IMR-90 (cell line): ENCODE measurements at regions not wholly inside any gene's neighbourhood (a gene's known extent, or its start where the extent isn't known, plus 50 kb on each side); places are given as distances from the start of the nearest gene placed in this dataset.

Experiments
- ATAC-seq: fragments of 200-7000 bp; cut with Tn5 transposase; 2 replicates; pipeline ENCODE4 v1.9.1; 2020; ENCODE audit warnings: low read depth, mild to moderate bottlenecking, moderate library complexity
- BruUV-seq: library from RNA; stranded (reverse); fragments of 400-500 nt; replicated peaks from 2 replicates; lab custom pipeline; 2021; lab: Mats Ljungman, UMichigan
- CTCF ChIA-PET: fragments of 300-600 bp; formaldehyde crosslinking; extraction: SDS; loops from one replicate; lab custom pipeline; 2021; ENCODE audit warnings: antibody characterized with exemption; lab: Yijun Ruan, JAX
- POLR2A ChIA-PET: fragments of 300-600 bp; sonication (Branson Sonifier 250); formaldehyde crosslinking; loops from one replicate; lab custom pipeline; 2022; ENCODE audit warnings: antibody characterized with exemption; ENCODE audit not compliant: unreplicated experiment; lab: Charles Lee
- DNase-seq: peaks from one replicate; pipeline ENCODE4 v3.0.0; 2013
- H2AFZ ChIP-seq: replicated peaks from 2 replicates; pipeline ENCODE3; 2013; ENCODE audit warnings: low read length, mild to moderate bottlenecking; ENCODE audit not compliant: poor library complexity
- H2AK5ac ChIP-seq: 2 replicates; pipeline ENCODE4 v1.6.1; 2013; ENCODE audit warnings: low read depth, low read length, inconsistent platforms
- H2AK9ac ChIP-seq: replicated peaks from 2 replicates; pipeline ENCODE3; 2013; ENCODE audit warnings: mild to moderate bottlenecking, low read depth, low read length, moderate library complexity; ENCODE audit not compliant: poor library complexity
- H2BK120ac ChIP-seq: 2 replicates; pipeline ENCODE4 v1.6.1; 2013; ENCODE audit warnings: low read depth, low read length, inconsistent platforms
- H2BK15ac ChIP-seq: 3 replicates; pipeline ENCODE4 v1.6.1; 2013; ENCODE audit warnings: low read depth, low read length, inconsistent platforms
- H2BK20ac ChIP-seq: 2 replicates; pipeline ENCODE4 v1.6.1; 2013; ENCODE audit warnings: low read depth, mild to moderate bottlenecking, inconsistent platforms, low read length, moderate library complexity
- H2BK5ac ChIP-seq: 2 replicates; pipeline ENCODE4 v1.6.1; 2013; ENCODE audit warnings: mild to moderate bottlenecking, low read depth, low read length, inconsistent platforms; ENCODE audit not compliant: poor library complexity, severe bottlenecking
- H3K14ac ChIP-seq: replicated peaks from 2 replicates; pipeline ENCODE4 v1.6.1; 2013; ENCODE audit warnings: low read depth, low read length, inconsistent platforms
- H3K18ac ChIP-seq: 2 replicates; pipeline ENCODE4 v1.6.1; 2013; ENCODE audit warnings: low read depth, low read length, control low read depth
- H3K23ac ChIP-seq: 2 replicates; pipeline ENCODE4 v1.6.1; 2013; ENCODE audit warnings: low read depth, low read length, inconsistent platforms
- H3K27ac ChIP-seq: 2 replicates; pipeline ENCODE4 v1.5.1; 2013; ENCODE audit warnings: mild to moderate bottlenecking, control low read depth, low read length; ENCODE audit not compliant: insufficient read depth
- H3K27me3 ChIP-seq: 2 replicates; pipeline ENCODE4 v1.6.1; 2013; ENCODE audit warnings: low read length; ENCODE audit not compliant: control insufficient read depth, insufficient read depth
- H3K36me3 ChIP-seq: 2 replicates; pipeline ENCODE4 v1.6.1; 2013; ENCODE audit warnings: low read length, mixed read lengths; ENCODE audit not compliant: control insufficient read depth, insufficient read depth
- H3K4ac ChIP-seq: 2 replicates; pipeline ENCODE4 v1.6.1; 2013; ENCODE audit warnings: low read depth, low read length, inconsistent platforms
- H3K4me1 ChIP-seq: 2 replicates; pipeline ENCODE4 v1.6.1; 2013; ENCODE audit warnings: low read length, mixed read lengths; ENCODE audit not compliant: control insufficient read depth, insufficient read depth
- H3K4me2 ChIP-seq: 2 replicates; pipeline ENCODE4 v1.6.1; 2013; ENCODE audit warnings: low read depth, mild to moderate bottlenecking, control low read depth, low read length, moderate library complexity
- H3K4me3 ChIP-seq: 2 replicates; pipeline ENCODE4 v1.5.1; 2013; ENCODE audit warnings: low read depth, mild to moderate bottlenecking, control low read depth, low read length, moderate library complexity; ENCODE audit not compliant: insufficient read depth
- H3K56ac ChIP-seq: 2 replicates; pipeline ENCODE4 v1.6.1; 2013; ENCODE audit warnings: low read length, inconsistent platforms; ENCODE audit not compliant: insufficient read depth; ENCODE audit errors: extremely low read depth
- H3K79me1 ChIP-seq, 2 experiments: 2 replicates each; pipeline ENCODE4 v1.6.1; 2013; ENCODE audit warnings: low read length in 2 of 2, inconsistent platforms in 1 of 2, low read depth in 1 of 2
- H3K9ac ChIP-seq: 2 replicates; pipeline ENCODE4 v1.6.1; 2013; ENCODE audit warnings: low read depth, low read length, control low read depth
- H3K9me1 ChIP-seq: 2 replicates; pipeline ENCODE4 v1.6.1; 2013; ENCODE audit warnings: low read length, inconsistent platforms; ENCODE audit not compliant: insufficient read depth
- H3K9me3 ChIP-seq: 2 replicates; pipeline ENCODE4 v1.6.1; 2013; ENCODE audit warnings: low read length; ENCODE audit not compliant: control insufficient read depth, insufficient read depth
- H4K20me1 ChIP-seq: 2 replicates; pipeline ENCODE4 v1.6.1; 2013; ENCODE audit warnings: low read length, inconsistent platforms; ENCODE audit not compliant: insufficient read depth
- H4K5ac ChIP-seq: 2 replicates; pipeline ENCODE4 v1.6.1; 2013; ENCODE audit warnings: mild to moderate bottlenecking, low read depth, low read length, control low read depth
- H4K8ac ChIP-seq, 2 experiments: 2 replicates each; pipeline ENCODE4 v1.6.1; 2013; ENCODE audit warnings: low read depth in 2 of 2, low read length in 2 of 2, control low read depth in 1 of 2, inconsistent platforms in 1 of 2
- H4K91ac ChIP-seq: 2 replicates; pipeline ENCODE4 v1.6.1; 2013; ENCODE audit warnings: low read depth, low read length, inconsistent platforms; ENCODE audit not compliant: insufficient read depth
- BHLHE40 ChIP-seq: fragments of 150-350 bp; IDR thresholded peaks from 2 replicates; pipeline ENCODE4 v1.6.1; 2016; ENCODE audit warnings: mild to moderate bottlenecking, low read depth, low read length
- CEBPB ChIP-seq: IDR thresholded peaks from 2 replicates; pipeline ENCODE4 v1.6.1; 2012; ENCODE audit warnings: low read depth, low read length, improper control_type of control experiment
- CHD1 ChIP-seq: IDR thresholded peaks from 2 replicates; pipeline ENCODE4 v1.6.1; 2012; ENCODE audit warnings: low read depth, low read length, improper control_type of control experiment
- CTCF ChIP-seq: conservative IDR thresholded peaks from 2 replicates; pipeline ENCODE4 v1.5.1; 2012; ENCODE audit warnings: mild to moderate bottlenecking, low read depth, low read length, improper control_type of control experiment
- MAFK ChIP-seq: IDR thresholded peaks from 2 replicates; pipeline ENCODE4 v1.6.1; 2012; ENCODE audit warnings: low read depth, low read length, improper control_type of control experiment
- MAZ ChIP-seq: IDR thresholded peaks from 2 replicates; pipeline ENCODE4 v1.6.1; 2012; ENCODE audit warnings: low read depth, mild to moderate bottlenecking, low read length, improper control_type of control experiment, moderate library complexity, borderline replicate concordance
- NFE2L2 ChIP-seq: fragments of 150-350 bp; IDR thresholded peaks from 2 replicates; pipeline ENCODE4 v1.6.1; 2016; ENCODE audit warnings: low read depth, mild to moderate bottlenecking, low read length
- POLR2A ChIP-seq: IDR thresholded peaks from 2 replicates; pipeline ENCODE4 v1.6.1; 2012; ENCODE audit warnings: mild to moderate bottlenecking, low read depth, low read length
- RCOR1 ChIP-seq: IDR thresholded peaks from 2 replicates; pipeline ENCODE4 v1.6.1; 2012; ENCODE audit warnings: mild to moderate bottlenecking, low read length, improper control_type of control experiment; ENCODE audit not compliant: insufficient replicate concordance
- SMC3 ChIP-seq: fragments of 150-350 bp; IDR thresholded peaks from 2 replicates; pipeline ENCODE4 v1.6.1; 2016; ENCODE audit warnings: low read depth, mild to moderate bottlenecking, antibody characterized with exemption, low read length, moderate library complexity
- USF2 ChIP-seq: fragments of 150-350 bp; IDR thresholded peaks from 2 replicates; pipeline ENCODE4 v1.6.1; 2017; ENCODE audit warnings: mild to moderate bottlenecking, antibody characterized with exemption, low read length, low read depth
- WGBS, 2 experiments: methylation state at CpG; one replicate each; pipeline versions ENCODE4 v1.1.5 to v1.1.7; 2013; ENCODE audit warnings: missing lambda C conversion rate in 2 of 2; ENCODE audit not compliant: insufficient read length in 1 of 2; ENCODE audit errors: extremely low coverage in 2 of 2; 5-methylcytosine and 5-hydroxymethylcytosine counted together
- dilution Hi-C: fragments of 300-500 bp; cut with HindIII; formaldehyde crosslinking; loops from one replicate; pipeline ENCODE4 v1.14.3; 2018; ENCODE audit warnings: low sequenced_read_pairs; ENCODE audit not compliant: unreplicated experiment
- in situ Hi-C: fragments of 300-500 bp; cut with MboI; formaldehyde crosslinking; loops from 3 replicates; pipeline ENCODE4 v1.14.3; 2019; ENCODE audit warnings: low sequenced_read_pairs, inconsistent platforms, mixed read lengths
- intact Hi-C: fragments of 100-400 bp; cut with micrococcal nuclease; formaldehyde crosslinking; loops from 2 replicates; pipeline ENCODE4 v1.10.0; 2022

- no CpG with 5 or more reads among the region's 6 CpGs for WGBS, 2 experiments
- no TSS peak for BruUV-seq
- ATAC-seq = no peak
These were observed 257.2 kb upstream of the SOX2 start for GRCh38 chr3:181454451-181455027.

More at GRCh38 chr3:181454451-181455027, 257.2 kb upstream of the SOX2 start:
- H3K4ac ChIP-seq = no peak overlapping the region
- H2BK5ac ChIP-seq = no peak overlapping the region
- no peak overlapping the region for H4K8ac ChIP-seq
- ChIA-PET POLR2A (no interaction called here), CTCF (interaction anchor here (0.8 kb wide), 1 partner anchor 35 kb away, joined by 5 read pairs; no protein-coding TSS in a partner anchor)
- no peak overlapping the region for H4K5ac ChIP-seq
- no peaks in the 10 kb centered on the region for H3K27me3 ChIP-seq
- no peaks in the 10 kb centered on the region for H3K9me1 ChIP-seq
- H3K9ac ChIP-seq = no peak overlapping the region
- H2AK9ac ChIP-seq = no peak overlapping the region
- H3K23ac ChIP-seq = no peak overlapping the region
- no peak overlapping the region for H3K27ac ChIP-seq
- intact Hi-C loops (no loop called here), in situ Hi-C loops (no loop called here), dilution Hi-C loops (no loop called here)
- H3K9me3 ChIP-seq = peaks cover 11% of the 10 kb centered on the region
- no peak overlapping the region for H2AFZ ChIP-seq
- H3K56ac ChIP-seq = no peak overlapping the region
- H3K14ac ChIP-seq = no peak overlapping the region
- H2BK20ac ChIP-seq = no peak overlapping the region
- no peaks in the 10 kb centered on the region for H3K36me3 ChIP-seq
- no peak overlapping the region for H3K4me2 ChIP-seq
- H2BK15ac ChIP-seq = no peak overlapping the region
- no peak overlapping the region for H4K91ac ChIP-seq
- H3K18ac ChIP-seq = no peak overlapping the region
- no peaks in the 10 kb centered on the region for H3K79me1 ChIP-seq
- no peaks in the 10 kb centered on the region for H3K4me1 ChIP-seq
- TF ChIP-seq CHD1 (no peak), USF2 (no peak), NFE2L2 (no peak), CTCF (no peak), RCOR1 (no peak), MAFK (no peak), POLR2A (no peak), MAZ (no peak), SMC3 (no peak), BHLHE40 (no peak), CEBPB (no peak)
- DNase-seq = no peak
- H3K4me3 ChIP-seq = no peak overlapping the region
- no peaks in the 10 kb centered on the region for H4K20me1 ChIP-seq
- H2AK5ac ChIP-seq = no peak overlapping the region
- H2BK120ac ChIP-seq = no peak overlapping the region
